ENCODE measurements at regions not wholly inside any gene's neighbourhood (a gene's known extent, or its start where the extent isn't known, plus 50 kb on each side); places are given as distances from the start of the nearest gene placed in this dataset.

DNA sequence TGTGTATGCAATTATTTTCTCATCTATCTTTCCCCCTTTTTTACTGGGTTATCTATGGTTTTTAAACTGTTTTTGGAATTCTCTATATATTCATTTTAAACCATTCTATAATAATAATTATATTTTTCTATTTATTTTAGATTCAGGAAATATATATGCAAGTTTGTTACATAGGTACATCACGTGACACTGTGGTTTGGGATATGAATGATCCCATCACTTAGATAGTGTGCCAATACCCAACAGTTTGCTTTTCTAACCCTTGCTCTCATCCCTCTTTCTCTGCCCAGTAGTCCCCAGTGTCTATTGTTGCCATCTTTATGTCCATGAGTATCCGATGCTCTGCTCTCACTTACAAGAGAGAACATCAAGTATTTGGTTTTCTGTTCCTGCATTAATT lies 65.8 kb upstream of the SPHKAP start:
- TF ChIP-seq EZH2 (IDR thresholded peaks at IDR 0.05; ENCODE audit: insufficient read depth, poor library complexity, severe bottlenecking) (no peak), EZH2phosphoT487 (IDR thresholded peaks at IDR 0.05; ENCODE audit: insufficient read depth, low read depth) (no peak)
